GM21737 (cell line): ENCODE measurements at regions not wholly inside any gene's neighbourhood (a gene's known extent, or its start where the extent isn't known, plus 50 kb on each side); places are given as distances from the start of the nearest gene placed in this dataset.
A peak's percentile ranks its signal among the peaks of the same experiment; 100 is the strongest.
"Not testable (repeated sequence)": the region's sequence is repeated elsewhere in the genome, so short reads cannot be mapped to it uniquely, and the experiment has no call there.

Experiments used
- ATAC-seq: cut with Tn5 transposase; IDR thresholded peaks from one replicate; pipeline ENCODE4 v1.9.1; 2021; ENCODE audit warnings: mild to moderate bottlenecking, moderate library complexity; ENCODE audit not compliant: unreplicated experiment

- ATAC-seq, result no peak
These were observed 122.0 kb downstream of the CT47B1 start for GRCh38 chrX:120753413-120754251.

GRCh38 chrX:120752431-120753082, 122.7 kb upstream of the C1GALT1C1 start:
- no peak for ATAC-seq

- ATAC-seq, result no peak
These were observed 121.8 kb upstream of the C1GALT1C1 start for GRCh38 chrX:120751683-120752082.

GRCh38 chrX:120750381-120750780, 120.5 kb upstream of the C1GALT1C1 start:
- no peak for ATAC-seq

- peak; percentile 84 for ATAC-seq
These were observed 119.4 kb upstream of the C1GALT1C1 start for GRCh38 chrX:120749141-120749846.

GRCh38 chrX:120746153-120746552, 116.3 kb upstream of the C1GALT1C1 start:
- no peak for ATAC-seq

- ATAC-seq, result no peak
These were observed 113.3 kb upstream of the C1GALT1C1 start for GRCh38 chrX:120742946-120743665.

- no peak for ATAC-seq
These were observed 111.6 kb upstream of the C1GALT1C1 start for GRCh38 chrX:120741452-120741851.

GRCh38 chrX:120740072-120740471, 110.2 kb upstream of the C1GALT1C1 start:
- ATAC-seq, result no peak

- no peak for ATAC-seq
These were observed 109.4 kb upstream of the C1GALT1C1 start for GRCh38 chrX:120739300-120739699.

- no peak for ATAC-seq
These were observed 107.1 kb upstream of the C1GALT1C1 start for GRCh38 chrX:120736989-120737388.

- no peak for ATAC-seq
These were observed 106.1 kb upstream of the C1GALT1C1 start for GRCh38 chrX:120735966-120736365.

GRCh38 chrX:120732879-120733278, 103.0 kb upstream of the C1GALT1C1 start:
- no peak for ATAC-seq

GRCh38 chrX:120732461-120732860, 102.6 kb upstream of the C1GALT1C1 start:
- ATAC-seq, result no peak

- ATAC-seq, result no peak
These were observed 101.5 kb upstream of the C1GALT1C1 start for GRCh38 chrX:120731386-120731785.

- ATAC-seq, result not testable (repeated sequence)
These were observed 99.8 kb upstream of the C1GALT1C1 start for GRCh38 chrX:120729506-120730255.

- ATAC-seq, result no peak
These were observed 98.1 kb upstream of the C1GALT1C1 start for GRCh38 chrX:120727911-120728310.

GRCh38 chrX:120727452-120727851, 97.6 kb upstream of the C1GALT1C1 start:
- ATAC-seq, result no peak

GRCh38 chrX:120726294-120726693, 96.4 kb upstream of the C1GALT1C1 start:
- ATAC-seq, result peak; percentile 99

- no peak for ATAC-seq
These were observed 96.0 kb upstream of the C1GALT1C1 start for GRCh38 chrX:120725874-120726273.
